HT-29 (cell line): ENCODE measurements at regions not wholly inside any gene's neighbourhood (a gene's known extent, or its start where the extent isn't known, plus 50 kb on each side); places are given as distances from the start of the nearest gene placed in this dataset.

Experiments used
- DNase-seq: peaks from one replicate; pipeline ENCODE4 v3.0.0-alpha.2; 2015; ENCODE audit warnings: low spot score

GRCh38 chr17:13355054-13355453 is 246.7 kb downstream of the HS3ST3A1 start:
- DNase-seq = no peak

- no peak for DNase-seq
These were observed 248.1 kb downstream of the HS3ST3A1 start for GRCh38 chr17:13353590-13353989.

- DNase-seq = no peak
These were observed 248.8 kb downstream of the HS3ST3A1 start for GRCh38 chr17:13352747-13353415.

- DNase-seq = no peak
These were observed 250.7 kb downstream of the HS3ST3A1 start for GRCh38 chr17:13351046-13351445.

- DNase-seq = no peak
These were observed 251.3 kb downstream of the HS3ST3A1 start for GRCh38 chr17:13350466-13350865.

GRCh38 chr17:13346996-13347762 is 254.6 kb downstream of the HS3ST3A1 start:
- peak; percentile 2 for DNase-seq

- no peak for DNase-seq
These were observed 255.1 kb downstream of the HS3ST3A1 start for GRCh38 chr17:13346592-13346991.

GRCh38 chr17:13346081-13346533 is 255.6 kb downstream of the HS3ST3A1 start:
- no peak for DNase-seq

- no peak for DNase-seq
These were observed 263.3 kb downstream of the HS3ST3A1 start for GRCh38 chr17:13338421-13338820.

GRCh38 chr17:13337864-13338371 is 263.8 kb downstream of the HS3ST3A1 start:
- peak; percentile 19 for DNase-seq

- no peak for DNase-seq
These were observed 264.6 kb downstream of the HS3ST3A1 start for GRCh38 chr17:13337151-13337550.

GRCh38 chr17:13334374-13334773 is 267.4 kb downstream of the HS3ST3A1 start:
- DNase-seq = no peak

GRCh38 chr17:13333661-13334060 is 268.1 kb downstream of the HS3ST3A1 start:
- no peak for DNase-seq

GRCh38 chr17:13332207-13332606 is 269.5 kb downstream of the HS3ST3A1 start:
- DNase-seq = no peak

- DNase-seq = no peak
These were observed 272.3 kb downstream of the HS3ST3A1 start for GRCh38 chr17:13329421-13329820.

- DNase-seq = no peak
These were observed 277.7 kb downstream of the HS3ST3A1 start for GRCh38 chr17:13323990-13324389.

- no peak for DNase-seq
These were observed 279.6 kb downstream of the HS3ST3A1 start for GRCh38 chr17:13321951-13322701.

- DNase-seq = no peak
These were observed 281.5 kb downstream of the HS3ST3A1 start for GRCh38 chr17:13320046-13320785.

GRCh38 chr17:13316657-13317056 is 285.1 kb downstream of the HS3ST3A1 start:
- no peak for DNase-seq

- no peak for DNase-seq
These were observed 290.4 kb downstream of the HS3ST3A1 start for GRCh38 chr17:13311306-13311705.

- DNase-seq = no peak
These were observed 290.9 kb downstream of the HS3ST3A1 start for GRCh38 chr17:13310858-13311257.
